Activated T-helper 1 cell treated with Interleukin-2 at 50 U/mL for 16 hours (primary cell): ENCODE measurements at regions not wholly inside any gene's neighbourhood (a gene's known extent, or its start where the extent isn't known, plus 50 kb on each side); places are given as distances from the start of the nearest gene placed in this dataset.

Source experiments
- DNase-seq: peaks from one replicate; pipeline ENCODE4 v3.0.0-alpha.2; 2020; ENCODE audit warnings: low read depth

DNA sequence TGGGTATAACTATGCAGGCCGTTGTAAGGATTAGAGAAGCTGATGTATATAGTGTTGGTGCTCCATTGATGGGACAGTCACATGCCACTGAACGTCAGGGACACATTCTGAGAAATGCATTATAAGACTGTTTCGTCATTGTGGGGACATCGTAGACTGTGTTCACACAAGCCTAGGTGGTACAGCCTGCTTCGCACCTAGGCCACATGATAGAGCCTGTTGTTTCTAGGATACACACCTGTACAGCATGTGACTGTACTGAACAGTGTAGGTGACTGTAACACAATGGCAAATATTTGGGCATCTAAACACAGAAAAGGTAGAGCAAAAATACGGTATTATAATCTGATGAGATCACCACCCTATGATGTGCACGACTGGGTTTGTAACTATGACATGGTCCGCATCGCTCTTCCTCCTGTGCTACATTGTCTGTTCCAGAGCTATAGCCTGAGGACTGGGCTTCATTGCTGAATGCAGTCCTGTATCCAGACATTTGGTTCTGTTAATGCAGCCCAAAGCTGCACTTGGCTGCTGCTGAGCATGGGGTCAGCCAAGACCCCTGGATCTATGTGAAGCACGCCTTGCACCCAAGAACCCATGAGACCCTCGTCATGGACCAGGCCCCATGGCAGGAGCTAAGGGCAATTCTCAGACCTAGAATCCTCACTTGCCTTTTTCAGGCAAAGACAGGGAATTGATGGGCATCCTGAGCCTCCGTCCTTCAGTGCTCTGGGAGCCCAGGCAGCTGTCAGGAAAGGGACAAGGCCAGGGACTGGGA lies 51.1 kb upstream of the THY1 start:
- no peak for DNase-seq

DNA sequence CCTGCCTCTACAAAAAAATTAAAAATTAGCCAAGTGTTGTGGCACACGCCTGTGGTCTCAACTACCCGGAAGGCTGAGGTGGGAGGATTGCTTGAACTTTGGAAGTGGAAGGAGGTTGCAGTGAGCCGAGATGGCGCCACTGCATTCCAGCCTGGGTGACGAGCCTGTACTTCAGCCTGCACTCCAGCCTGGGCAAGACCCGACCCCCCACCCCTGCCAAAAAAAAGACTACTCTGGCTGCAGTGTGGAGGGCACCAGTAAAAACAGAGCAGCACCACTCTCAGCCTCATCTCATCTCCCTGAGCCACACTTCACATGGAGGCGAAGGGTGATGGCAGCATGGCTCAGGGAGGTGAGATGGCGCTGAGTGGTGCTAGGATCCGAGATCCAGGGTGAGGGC lies 50.3 kb upstream of the THY1 start:
- DNase-seq, result no peak

DNA sequence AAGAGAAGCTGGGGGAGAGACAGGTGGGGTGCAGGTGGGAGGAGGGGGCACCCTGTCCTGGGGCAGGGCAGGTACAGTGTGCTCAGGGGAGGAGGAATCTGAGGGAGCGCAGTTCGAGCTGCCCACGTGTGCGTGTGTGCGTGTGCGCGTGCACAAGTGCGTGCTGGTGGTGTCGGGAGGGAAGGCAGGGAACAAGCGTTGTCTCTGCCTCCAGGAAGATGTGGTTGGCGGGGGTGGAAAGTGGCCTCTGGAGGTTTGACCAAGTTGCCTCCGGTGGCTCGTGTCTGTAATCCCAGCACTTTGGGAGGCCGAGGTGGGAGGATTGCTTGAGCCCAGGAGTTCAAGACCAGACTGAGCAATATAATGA lies 49.9 kb upstream of the THY1 start:
- DNase-seq, result no peak
